Transverse colon (tissue), 4 donors: ENCODE measurements at regions not wholly inside any gene's neighbourhood (a gene's known extent, or its start where the extent isn't known, plus 50 kb on each side); places are given as distances from the start of the nearest gene placed in this dataset.

ENCODE experiments used
- CTCF ChIP-seq, 5 experiments: fragments of 200-600 bp in 3 of 5; fragments of 450-650 bp in 2 of 5; sonication (generic) in 3 of 5; IDR thresholded peaks; 1 replicate in 2 of 5; 2 replicates in 3 of 5; pipeline ENCODE4 v1.5.1; 2016 to 2017; ENCODE audit warnings: antibody characterized with exemption in 5 of 5, inconsistent platforms in 3 of 5, mild to moderate bottlenecking in 2 of 5, moderate library complexity in 1 of 5
- EP300 ChIP-seq: sonication (generic); formaldehyde crosslinking; IDR thresholded peaks from one replicate; pipeline ENCODE4 v1.6.1; 2017; ENCODE audit warnings: antibody characterized with exemption, low read depth
- POLR2A ChIP-seq: fragments of 450-650 bp; IDR thresholded peaks from one replicate; pipeline ENCODE4 v1.6.1; 2016; ENCODE audit warnings: antibody characterized with exemption, mild to moderate bottlenecking, moderate library complexity
- POLR2AphosphoS5 ChIP-seq, 3 donors: sonication (generic); formaldehyde crosslinking; IDR thresholded peaks; one replicate each; pipeline ENCODE4 v1.6.1; 2016; ENCODE audit warnings: antibody characterized with exemption in 3 of 3

- no peak for TF ChIP-seq CTCF (IDR thresholded peaks at IDR 0.05)
- no peak for TF ChIP-seq POLR2AphosphoS5 (IDR thresholded peaks at IDR 0.05)
- TF ChIP-seq POLR2A = no peak
- no peak for TF ChIP-seq EP300
These were observed 252.2 kb upstream of the CDH7 start for GRCh38 chr18:65498605-65499004.
